Dendritic cell treated with granulocyte-macrophage colony-stimulating factor and Interleukin-4, amounts not matched to agents 40 ng/mL and 50 ng/mL, for 4 days (primary cell): ENCODE measurements at regions not wholly inside any gene's neighbourhood (a gene's known extent, or its start where the extent isn't known, plus 50 kb on each side); places are given as distances from the start of the nearest gene placed in this dataset.

Source experiments
- H3K27ac Mint-ChIP-seq: one replicate; pipeline ENCODE4 v1.8.0; 2022; ENCODE audit warnings: mild to moderate bottlenecking, mixed read lengths
- H3K27me3 Mint-ChIP-seq: one replicate; pipeline ENCODE4 v1.8.0; 2022; ENCODE audit warnings: mild to moderate bottlenecking, mixed read lengths
- H3K36me3 Mint-ChIP-seq: one replicate; pipeline ENCODE4 v1.8.0; 2022; ENCODE audit warnings: low read depth, mixed read lengths
- H3K4me1 Mint-ChIP-seq: one replicate; pipeline ENCODE4 v1.8.0; 2022; ENCODE audit warnings: low read depth, mixed read lengths
- H3K4me3 Mint-ChIP-seq: one replicate; pipeline ENCODE4 v1.8.0; 2022; ENCODE audit warnings: mild to moderate bottlenecking, moderate library complexity, mixed read lengths
- H3K9me3 Mint-ChIP-seq: one replicate; pipeline ENCODE4 v1.8.0; 2022; ENCODE audit warnings: mixed read lengths
- intact Hi-C: fragments of 100-400 bp; cut with micrococcal nuclease; formaldehyde crosslinking; loops from one replicate; pipeline ENCODE4 v1.15.0; 2022

DNA sequence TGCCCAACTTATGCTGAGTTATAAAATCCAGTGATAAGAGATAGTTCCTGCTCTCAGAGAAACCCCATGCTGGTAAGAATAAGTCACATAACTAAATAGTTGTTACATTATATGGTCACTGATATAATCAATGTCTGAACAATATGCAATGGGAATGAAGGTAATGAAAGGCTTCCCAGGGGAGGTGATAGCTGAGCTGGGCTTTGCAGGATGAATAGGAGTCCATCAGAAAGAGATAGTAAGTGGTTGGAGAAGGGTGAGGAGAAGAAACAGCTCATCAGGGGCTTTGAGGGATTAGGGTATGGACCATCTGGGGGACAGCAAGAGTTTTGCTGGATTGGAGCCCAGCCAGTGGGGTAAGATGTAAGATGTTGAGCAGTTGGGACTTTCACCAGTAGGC, 266.7 kb upstream of the CRY1 start:
- Mint-ChIP-seq H3K36me3 (no peaks in the 10 kb centered on the region), H3K9me3 (no peaks in the 10 kb centered on the region), H3K4me1 (no peaks in the 10 kb centered on the region), H3K27me3 (no peaks in the 10 kb centered on the region), H3K4me3 (no peak overlapping the region), H3K27ac (no peak overlapping the region)
- intact Hi-C loops: no loop called here

GRCh38 chr12:107360482-107360881, 267.1 kb upstream of the CRY1 start:
- intact Hi-C loops: no loop called here
- no peaks in the 10 kb centered on the region for H3K9me3 Mint-ChIP-seq
- H3K27me3 Mint-ChIP-seq: no peaks in the 10 kb centered on the region
- no peak overlapping the region for H3K27ac Mint-ChIP-seq
- no peaks in the 10 kb centered on the region for H3K4me1 Mint-ChIP-seq
- no peaks in the 10 kb centered on the region for H3K36me3 Mint-ChIP-seq
- H3K4me3 Mint-ChIP-seq: no peak overlapping the region

GRCh38 chr12:107361970-107362369, 268.6 kb upstream of the CRY1 start:
- Mint-ChIP-seq H3K36me3 (no peaks in the 10 kb centered on the region), H3K9me3 (no peaks in the 10 kb centered on the region), H3K4me1 (no peaks in the 10 kb centered on the region), H3K27ac (no peak overlapping the region), H3K4me3 (no peak overlapping the region), H3K27me3 (no peaks in the 10 kb centered on the region)
- intact Hi-C loops: no loop called here

DNA sequence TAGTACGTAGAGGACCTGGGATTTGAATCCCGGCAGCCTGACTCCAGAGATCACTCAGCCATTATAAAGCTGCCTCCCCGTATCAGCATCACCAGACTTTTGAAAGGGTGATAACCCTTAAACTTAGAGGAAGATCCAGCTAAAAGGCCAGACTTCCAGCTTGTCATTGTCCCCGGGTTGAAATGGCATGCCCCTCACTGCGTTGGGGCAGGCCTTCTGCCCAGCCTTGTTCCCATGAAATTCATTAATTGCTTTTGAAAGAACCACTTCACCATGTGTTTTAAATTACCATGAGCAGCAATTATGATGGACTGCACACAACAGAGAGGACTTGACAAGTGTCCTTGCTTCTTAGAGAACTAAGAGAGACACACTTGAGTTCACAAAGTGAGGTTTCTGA, 269.6 kb upstream of the CRY1 start:
- intact Hi-C loops: no loop called here
- Mint-ChIP-seq H3K36me3 (no peaks in the 10 kb centered on the region), H3K27ac (no peak overlapping the region), H3K4me1 (no peaks in the 10 kb centered on the region), H3K27me3 (no peaks in the 10 kb centered on the region), H3K4me3 (no peak overlapping the region), H3K9me3 (no peaks in the 10 kb centered on the region)

GRCh38 chr12:107364875-107365518, 271.6 kb upstream of the CRY1 start:
- Mint-ChIP-seq H3K27me3 (no peaks in the 10 kb centered on the region), H3K27ac (no peak overlapping the region), H3K9me3 (no peaks in the 10 kb centered on the region), H3K36me3 (no peaks in the 10 kb centered on the region), H3K4me1 (peaks cover 12% of the 10 kb centered on the region), H3K4me3 (no peak overlapping the region)
- intact Hi-C loops: no loop called here

DNA sequence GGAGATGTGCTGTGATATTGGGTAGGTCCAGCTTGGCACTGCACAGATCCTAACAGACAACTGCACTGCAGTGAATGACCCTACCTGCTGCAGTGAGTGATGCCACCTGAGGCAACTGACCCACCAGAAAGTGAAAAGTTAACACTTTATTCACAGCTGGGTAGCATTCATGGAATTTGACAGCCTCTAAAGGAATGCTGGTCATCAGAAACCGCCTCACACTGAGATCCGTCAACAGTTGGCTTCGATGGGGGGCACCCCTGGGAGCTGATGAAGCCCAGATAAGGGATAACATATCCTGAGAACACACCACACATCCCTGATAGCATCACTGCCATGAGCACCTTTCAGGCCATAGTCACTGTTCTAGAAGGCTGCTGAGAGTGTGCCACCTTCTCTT, 272.4 kb upstream of the CRY1 start:
- Mint-ChIP-seq H3K4me3 (no peak overlapping the region), H3K4me1 (peaks cover 19% of the 10 kb centered on the region)

GRCh38 chr12:107366322-107366721, 273.0 kb upstream of the CRY1 start:
- no peak overlapping the region for H3K27ac Mint-ChIP-seq
- H3K4me1 Mint-ChIP-seq: peaks cover 24% of the 10 kb centered on the region
- H3K9me3 Mint-ChIP-seq: no peaks in the 10 kb centered on the region
- no peaks in the 10 kb centered on the region for H3K36me3 Mint-ChIP-seq
- H3K4me3 Mint-ChIP-seq: no peak overlapping the region
- no peaks in the 10 kb centered on the region for H3K27me3 Mint-ChIP-seq
- intact Hi-C loops: no loop called here

More for the DNA sequence above, 272.4 kb upstream of the CRY1 start:
- Mint-ChIP-seq H3K27ac (no peak overlapping the region), H3K27me3 (no peaks in the 10 kb centered on the region), H3K36me3 (no peaks in the 10 kb centered on the region), H3K9me3 (no peaks in the 10 kb centered on the region)
- intact Hi-C loops: no loop called here

GRCh38 chr12:107368586-107368985, 275.2 kb upstream of the CRY1 start:
- H3K36me3 Mint-ChIP-seq: no peaks in the 10 kb centered on the region
- H3K27ac Mint-ChIP-seq: no peak overlapping the region
- H3K4me3 Mint-ChIP-seq: no peak overlapping the region
- no peaks in the 10 kb centered on the region for H3K9me3 Mint-ChIP-seq
- intact Hi-C loops: no loop called here
- no peaks in the 10 kb centered on the region for H3K27me3 Mint-ChIP-seq
- H3K4me1 Mint-ChIP-seq: peaks cover 47% of the 10 kb centered on the region

GRCh38 chr12:107369006-107369405, 275.7 kb upstream of the CRY1 start:
- Mint-ChIP-seq H3K27me3 (no peaks in the 10 kb centered on the region), H3K36me3 (no peaks in the 10 kb centered on the region), H3K9me3 (no peaks in the 10 kb centered on the region), H3K27ac (no peak overlapping the region), H3K4me3 (no peak overlapping the region), H3K4me1 (peaks cover 51% of the 10 kb centered on the region)
- intact Hi-C loops: no loop called here

DNA sequence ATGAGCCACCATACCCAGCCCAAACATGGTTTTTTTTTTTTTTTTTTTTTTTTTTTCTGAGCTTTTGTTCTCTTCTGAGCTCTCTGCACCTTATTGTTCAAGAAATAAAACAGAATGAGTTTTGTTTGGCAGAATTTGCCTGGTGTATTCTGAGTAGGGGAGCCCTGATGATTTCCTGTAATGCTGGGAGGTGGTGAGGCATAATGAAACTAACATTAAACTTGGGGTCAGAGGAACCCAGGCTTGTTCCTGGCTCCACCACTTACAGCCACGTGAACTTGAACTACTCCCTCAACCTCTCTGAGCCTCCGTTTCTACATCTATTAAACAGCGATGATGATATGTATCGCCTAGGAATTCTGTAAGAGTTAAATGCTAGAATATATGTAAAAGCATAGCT, 276.3 kb upstream of the CRY1 start:
- H3K4me1 Mint-ChIP-seq: peaks cover 58% of the 10 kb centered on the region
- no peak overlapping the region for H3K4me3 Mint-ChIP-seq
- intact Hi-C loops: no loop called here
- no peaks in the 10 kb centered on the region for H3K36me3 Mint-ChIP-seq
- H3K27ac Mint-ChIP-seq: no peak overlapping the region
- no peaks in the 10 kb centered on the region for H3K9me3 Mint-ChIP-seq
- no peaks in the 10 kb centered on the region for H3K27me3 Mint-ChIP-seq

GRCh38 chr12:107372229-107372658, 278.9 kb upstream of the CRY1 start:
- Mint-ChIP-seq H3K4me1 (peaks cover 58% of the 10 kb centered on the region), H3K9me3 (no peaks in the 10 kb centered on the region), H3K27ac (peak overlapping the region; percentile 25), H3K36me3 (no peaks in the 10 kb centered on the region), H3K4me3 (no peak overlapping the region), H3K27me3 (no peaks in the 10 kb centered on the region)
- intact Hi-C loops: no loop called here

DNA sequence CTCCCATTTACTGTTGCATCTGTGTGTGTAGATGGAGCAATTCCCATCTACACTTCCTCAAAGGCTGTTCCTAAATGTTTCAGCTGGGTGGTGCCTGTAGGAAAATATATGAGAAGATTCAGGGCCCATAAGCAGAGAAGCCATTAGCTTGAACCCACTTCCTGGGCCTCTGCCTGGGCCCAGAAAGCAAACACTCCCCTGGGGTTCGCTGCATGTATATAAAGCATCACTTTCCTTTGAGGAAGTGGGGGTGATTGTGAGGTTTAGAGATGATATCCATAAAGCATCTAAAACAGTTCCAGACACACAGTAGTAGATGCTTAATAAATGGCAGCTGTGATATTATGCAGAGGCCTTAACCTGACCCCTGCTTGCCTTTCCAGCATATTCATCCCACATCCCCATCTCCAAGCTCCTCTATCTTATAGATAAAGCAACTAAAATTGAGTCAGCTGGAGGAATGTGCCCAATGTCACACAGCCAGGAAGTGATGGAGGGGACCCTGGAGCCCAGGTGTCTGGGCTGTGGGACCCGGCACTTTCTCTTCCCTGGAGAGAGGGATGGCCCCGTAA, 280.0 kb upstream of the CRY1 start:
- Mint-ChIP-seq H3K27ac (no peak overlapping the region), H3K27me3 (no peaks in the 10 kb centered on the region), H3K36me3 (no peaks in the 10 kb centered on the region), H3K4me3 (no peak overlapping the region), H3K4me1 (peaks cover 58% of the 10 kb centered on the region), H3K9me3 (no peaks in the 10 kb centered on the region)
- intact Hi-C loops: no loop called here

DNA sequence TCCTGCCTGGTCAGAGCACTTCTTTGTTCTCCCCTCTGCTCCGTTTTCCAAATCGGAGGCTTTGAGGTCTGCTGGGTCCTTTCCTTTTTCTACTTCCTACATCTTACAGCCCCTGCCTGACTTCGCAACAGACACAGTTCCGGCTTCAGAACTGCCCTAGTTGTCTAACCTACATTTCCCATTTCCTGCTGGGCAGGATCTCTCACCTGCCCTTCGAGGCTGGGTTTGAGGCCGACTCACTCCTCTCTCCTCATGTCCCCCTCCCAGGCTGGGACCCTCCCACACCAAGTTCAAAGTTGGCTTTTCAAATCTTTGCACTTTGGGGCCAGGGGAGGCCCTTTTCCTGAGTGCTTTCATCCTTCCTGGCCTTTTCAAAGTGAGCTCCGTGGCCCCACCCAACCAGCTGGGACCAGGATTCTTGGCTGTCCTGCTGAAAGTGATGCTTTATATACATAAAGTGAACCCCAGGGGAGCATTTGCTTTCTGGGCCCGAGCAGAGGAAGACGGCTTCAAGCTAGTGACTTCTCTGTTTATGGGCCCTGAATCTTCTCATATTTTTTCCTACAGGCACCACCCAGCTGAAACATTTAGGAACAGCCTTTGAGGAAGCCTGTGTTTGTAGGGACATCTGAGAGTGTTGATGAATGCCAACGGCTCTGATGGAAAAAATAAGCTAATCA, 281.0 kb upstream of the CRY1 start:
- intact Hi-C loops: no loop called here
- Mint-ChIP-seq H3K27ac (peak overlapping the region; percentile 43), H3K36me3 (no peaks in the 10 kb centered on the region), H3K4me3 (peak overlapping the region; percentile 53), H3K4me1 (peaks cover 50% of the 10 kb centered on the region), H3K27me3 (no peaks in the 10 kb centered on the region), H3K9me3 (no peaks in the 10 kb centered on the region)

DNA sequence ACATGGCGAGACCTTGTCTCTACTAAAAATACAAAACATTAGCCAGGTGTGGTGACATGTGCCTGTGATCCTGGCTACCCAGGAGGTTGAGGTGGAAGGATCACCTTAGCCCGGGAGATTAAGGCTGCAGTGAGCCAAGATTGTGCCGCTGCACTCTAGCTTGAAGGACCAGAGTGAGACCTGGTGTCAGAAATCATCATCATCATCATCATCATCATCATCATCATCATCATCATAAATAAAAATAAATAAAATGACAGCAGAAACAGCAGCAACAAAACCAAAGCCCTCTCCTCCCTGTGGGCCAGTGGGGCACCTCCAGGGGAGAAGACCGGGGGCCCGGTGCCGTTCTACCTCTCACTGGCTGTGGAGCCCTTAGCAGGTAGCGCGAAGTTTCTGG, 281.9 kb upstream of the CRY1 start:
- intact Hi-C loops: no loop called here
- peaks cover 43% of the 10 kb centered on the region for H3K4me1 Mint-ChIP-seq
- H3K27me3 Mint-ChIP-seq: no peaks in the 10 kb centered on the region
- no peaks in the 10 kb centered on the region for H3K36me3 Mint-ChIP-seq
- H3K4me3 Mint-ChIP-seq: no peak overlapping the region
- H3K9me3 Mint-ChIP-seq: no peaks in the 10 kb centered on the region
- no peak overlapping the region for H3K27ac Mint-ChIP-seq
